ENCODE measurements at regions not wholly inside any gene's neighbourhood (a gene's known extent, or its start where the extent isn't known, plus 50 kb on each side); places are given as distances from the start of the nearest gene placed in this dataset.

GRCh38 chr13:34523406-34523805, 418.7 kb upstream of the NBEA start:
- TF ChIP-seq, protein P1, sequence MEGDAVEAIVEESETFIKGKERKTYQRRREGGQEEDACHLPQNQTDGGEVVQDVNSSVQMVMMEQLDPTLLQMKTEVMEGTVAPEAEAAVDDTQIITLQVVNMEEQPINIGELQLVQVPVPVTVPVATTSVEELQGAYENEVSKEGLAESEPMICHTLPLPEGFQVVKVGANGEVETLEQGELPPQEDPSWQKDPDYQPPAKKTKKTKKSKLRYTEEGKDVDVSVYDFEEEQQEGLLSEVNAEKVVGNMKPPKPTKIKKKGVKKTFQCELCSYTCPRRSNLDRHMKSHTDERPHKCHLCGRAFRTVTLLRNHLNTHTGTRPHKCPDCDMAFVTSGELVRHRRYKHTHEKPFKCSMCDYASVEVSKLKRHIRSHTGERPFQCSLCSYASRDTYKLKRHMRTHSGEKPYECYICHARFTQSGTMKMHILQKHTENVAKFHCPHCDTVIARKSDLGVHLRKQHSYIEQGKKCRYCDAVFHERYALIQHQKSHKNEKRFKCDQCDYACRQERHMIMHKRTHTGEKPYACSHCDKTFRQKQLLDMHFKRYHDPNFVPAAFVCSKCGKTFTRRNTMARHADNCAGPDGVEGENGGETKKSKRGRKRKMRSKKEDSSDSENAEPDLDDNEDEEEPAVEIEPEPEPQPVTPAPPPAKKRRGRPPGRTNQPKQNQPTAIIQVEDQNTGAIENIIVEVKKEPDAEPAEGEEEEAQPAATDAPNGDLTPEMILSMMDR (IDR thresholded peaks at IDR 0.05) = no peak
- no peak for TF ChIP-seq POLR2A (IDR thresholded peaks at IDR 0.05)

Data from testis (tissue), 2 donors.